H1 (cell line): ENCODE measurements at regions not wholly inside any gene's neighbourhood (a gene's known extent, or its start where the extent isn't known, plus 50 kb on each side); places are given as distances from the start of the nearest gene placed in this dataset.

Experiments
- BACH1 ChIP-seq: IDR thresholded peaks from 2 replicates; pipeline ENCODE4 v1.6.1; 2012; ENCODE audit warnings: low read length, improper control_type of control experiment
- NRF1 ChIP-seq: IDR thresholded peaks from 2 replicates; pipeline ENCODE4 v1.6.1; 2011; ENCODE audit warnings: mild to moderate bottlenecking, low read depth, low read length, improper control_type of control experiment
- RFX5 ChIP-seq: IDR thresholded peaks from 2 replicates; pipeline ENCODE4 v1.6.1; 2011; ENCODE audit warnings: low read depth, low read length, improper control_type of control experiment, borderline replicate concordance
- SAP30 ChIP-seq: fragments of 300-600 bp; sonication (generic); IDR thresholded peaks from 2 replicates; pipeline ENCODE4 v1.7.1; 2012; ENCODE audit warnings: low read length, moderate library complexity, mild to moderate bottlenecking, inconsistent platforms; ENCODE audit not compliant: insufficient read depth, insufficient replicate concordance
- TEAD4 ChIP-seq: IDR thresholded peaks from 2 replicates; pipeline ENCODE4 v1.6.1; 2012; ENCODE audit warnings: low read depth, low read length, inconsistent platforms, mixed read lengths
- TF ChIP-seq, protein P1 (sequence below): fragments of 300-600 bp; sonication (generic); IDR thresholded peaks from 2 replicates; pipeline ENCODE4 v1.7.1; 2012; ENCODE audit warnings: low read length, moderate library complexity, mild to moderate bottlenecking, inconsistent platforms; ENCODE audit not compliant: insufficient replicate concordance

- TF ChIP-seq, protein P1, sequence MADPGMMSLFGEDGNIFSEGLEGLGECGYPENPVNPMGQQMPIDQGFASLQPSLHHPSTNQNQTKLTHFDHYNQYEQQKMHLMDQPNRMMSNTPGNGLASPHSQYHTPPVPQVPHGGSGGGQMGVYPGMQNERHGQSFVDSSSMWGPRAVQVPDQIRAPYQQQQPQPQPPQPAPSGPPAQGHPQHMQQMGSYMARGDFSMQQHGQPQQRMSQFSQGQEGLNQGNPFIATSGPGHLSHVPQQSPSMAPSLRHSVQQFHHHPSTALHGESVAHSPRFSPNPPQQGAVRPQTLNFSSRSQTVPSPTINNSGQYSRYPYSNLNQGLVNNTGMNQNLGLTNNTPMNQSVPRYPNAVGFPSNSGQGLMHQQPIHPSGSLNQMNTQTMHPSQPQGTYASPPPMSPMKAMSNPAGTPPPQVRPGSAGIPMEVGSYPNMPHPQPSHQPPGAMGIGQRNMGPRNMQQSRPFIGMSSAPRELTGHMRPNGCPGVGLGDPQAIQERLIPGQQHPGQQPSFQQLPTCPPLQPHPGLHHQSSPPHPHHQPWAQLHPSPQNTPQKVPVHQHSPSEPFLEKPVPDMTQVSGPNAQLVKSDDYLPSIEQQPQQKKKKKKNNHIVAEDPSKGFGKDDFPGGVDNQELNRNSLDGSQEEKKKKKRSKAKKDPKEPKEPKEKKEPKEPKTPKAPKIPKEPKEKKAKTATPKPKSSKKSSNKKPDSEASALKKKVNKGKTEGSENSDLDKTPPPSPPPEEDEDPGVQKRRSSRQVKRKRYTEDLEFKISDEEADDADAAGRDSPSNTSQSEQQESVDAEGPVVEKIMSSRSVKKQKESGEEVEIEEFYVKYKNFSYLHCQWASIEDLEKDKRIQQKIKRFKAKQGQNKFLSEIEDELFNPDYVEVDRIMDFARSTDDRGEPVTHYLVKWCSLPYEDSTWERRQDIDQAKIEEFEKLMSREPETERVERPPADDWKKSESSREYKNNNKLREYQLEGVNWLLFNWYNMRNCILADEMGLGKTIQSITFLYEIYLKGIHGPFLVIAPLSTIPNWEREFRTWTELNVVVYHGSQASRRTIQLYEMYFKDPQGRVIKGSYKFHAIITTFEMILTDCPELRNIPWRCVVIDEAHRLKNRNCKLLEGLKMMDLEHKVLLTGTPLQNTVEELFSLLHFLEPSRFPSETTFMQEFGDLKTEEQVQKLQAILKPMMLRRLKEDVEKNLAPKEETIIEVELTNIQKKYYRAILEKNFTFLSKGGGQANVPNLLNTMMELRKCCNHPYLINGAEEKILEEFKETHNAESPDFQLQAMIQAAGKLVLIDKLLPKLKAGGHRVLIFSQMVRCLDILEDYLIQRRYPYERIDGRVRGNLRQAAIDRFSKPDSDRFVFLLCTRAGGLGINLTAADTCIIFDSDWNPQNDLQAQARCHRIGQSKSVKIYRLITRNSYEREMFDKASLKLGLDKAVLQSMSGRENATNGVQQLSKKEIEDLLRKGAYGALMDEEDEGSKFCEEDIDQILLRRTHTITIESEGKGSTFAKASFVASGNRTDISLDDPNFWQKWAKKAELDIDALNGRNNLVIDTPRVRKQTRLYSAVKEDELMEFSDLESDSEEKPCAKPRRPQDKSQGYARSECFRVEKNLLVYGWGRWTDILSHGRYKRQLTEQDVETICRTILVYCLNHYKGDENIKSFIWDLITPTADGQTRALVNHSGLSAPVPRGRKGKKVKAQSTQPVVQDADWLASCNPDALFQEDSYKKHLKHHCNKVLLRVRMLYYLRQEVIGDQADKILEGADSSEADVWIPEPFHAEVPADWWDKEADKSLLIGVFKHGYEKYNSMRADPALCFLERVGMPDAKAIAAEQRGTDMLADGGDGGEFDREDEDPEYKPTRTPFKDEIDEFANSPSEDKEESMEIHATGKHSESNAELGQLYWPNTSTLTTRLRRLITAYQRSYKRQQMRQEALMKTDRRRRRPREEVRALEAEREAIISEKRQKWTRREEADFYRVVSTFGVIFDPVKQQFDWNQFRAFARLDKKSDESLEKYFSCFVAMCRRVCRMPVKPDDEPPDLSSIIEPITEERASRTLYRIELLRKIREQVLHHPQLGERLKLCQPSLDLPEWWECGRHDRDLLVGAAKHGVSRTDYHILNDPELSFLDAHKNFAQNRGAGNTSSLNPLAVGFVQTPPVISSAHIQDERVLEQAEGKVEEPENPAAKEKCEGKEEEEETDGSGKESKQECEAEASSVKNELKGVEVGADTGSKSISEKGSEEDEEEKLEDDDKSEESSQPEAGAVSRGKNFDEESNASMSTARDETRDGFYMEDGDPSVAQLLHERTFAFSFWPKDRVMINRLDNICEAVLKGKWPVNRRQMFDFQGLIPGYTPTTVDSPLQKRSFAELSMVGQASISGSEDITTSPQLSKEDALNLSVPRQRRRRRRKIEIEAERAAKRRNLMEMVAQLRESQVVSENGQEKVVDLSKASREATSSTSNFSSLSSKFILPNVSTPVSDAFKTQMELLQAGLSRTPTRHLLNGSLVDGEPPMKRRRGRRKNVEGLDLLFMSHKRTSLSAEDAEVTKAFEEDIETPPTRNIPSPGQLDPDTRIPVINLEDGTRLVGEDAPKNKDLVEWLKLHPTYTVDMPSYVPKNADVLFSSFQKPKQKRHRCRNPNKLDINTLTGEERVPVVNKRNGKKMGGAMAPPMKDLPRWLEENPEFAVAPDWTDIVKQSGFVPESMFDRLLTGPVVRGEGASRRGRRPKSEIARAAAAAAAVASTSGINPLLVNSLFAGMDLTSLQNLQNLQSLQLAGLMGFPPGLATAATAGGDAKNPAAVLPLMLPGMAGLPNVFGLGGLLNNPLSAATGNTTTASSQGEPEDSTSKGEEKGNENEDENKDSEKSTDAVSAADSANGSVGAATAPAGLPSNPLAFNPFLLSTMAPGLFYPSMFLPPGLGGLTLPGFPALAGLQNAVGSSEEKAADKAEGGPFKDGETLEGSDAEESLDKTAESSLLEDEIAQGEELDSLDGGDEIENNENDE = no peak
- TF ChIP-seq NRF1 = no peak
- no peak for TF ChIP-seq BACH1
- TF ChIP-seq SAP30 = no peak
- no peak for TF ChIP-seq RFX5
- no peak for TF ChIP-seq TEAD4
Measured at GRCh38 chr1:228836427-228836826, 101.1 kb downstream of the RHOU start (continued).
